Chondrocyte (in vitro differentiated cells): ENCODE measurements at regions not wholly inside any gene's neighbourhood (a gene's known extent, or its start where the extent isn't known, plus 50 kb on each side); places are given as distances from the start of the nearest gene placed in this dataset.
A peak's percentile ranks its signal among the peaks of the same experiment; 100 is the strongest.
"Not testable (repeated sequence)": the region's sequence is repeated elsewhere in the genome, so short reads cannot be mapped to it uniquely, and the experiment has no call there.

Experiments used
- DNase-seq: peaks from one replicate; pipeline ENCODE4 v3.0.0; 2021; ENCODE audit warnings: mixed read lengths, low spot score
- H3K27ac Mint-ChIP-seq: one replicate; pipeline ENCODE4 v1.8.0; 2021; ENCODE audit warnings: mild to moderate bottlenecking, moderate library complexity, mixed read lengths; ENCODE audit not compliant: unreplicated experiment
- H3K27me3 Mint-ChIP-seq: 2 replicates; pipeline ENCODE4 v1.8.0; 2021; ENCODE audit warnings: low read depth, mixed read lengths
- H3K36me3 Mint-ChIP-seq: 2 replicates; pipeline ENCODE4 v1.8.0; 2021; ENCODE audit warnings: low read depth, mixed read lengths
- H3K4me1 Mint-ChIP-seq: 2 replicates; pipeline ENCODE4 v1.8.0; 2021; ENCODE audit warnings: low read depth, mild to moderate bottlenecking, mixed read lengths
- H3K4me3 Mint-ChIP-seq: one replicate; pipeline ENCODE4 v1.8.0; 2021; ENCODE audit warnings: mild to moderate bottlenecking, moderate library complexity, mixed read lengths; ENCODE audit not compliant: unreplicated experiment
- H3K9me3 Mint-ChIP-seq: 2 replicates; pipeline ENCODE4 v1.8.0; 2021; ENCODE audit warnings: low read depth, mixed read lengths
- TF ChIP-seq, protein P1 (sequence below): fragments of 200-600 bp; sonication (generic); IDR thresholded peaks from 2 replicates; pipeline ENCODE4 v1.5.0; 2021; ENCODE audit warnings: antibody characterized with exemption, mild to moderate bottlenecking, moderate library complexity

DNA sequence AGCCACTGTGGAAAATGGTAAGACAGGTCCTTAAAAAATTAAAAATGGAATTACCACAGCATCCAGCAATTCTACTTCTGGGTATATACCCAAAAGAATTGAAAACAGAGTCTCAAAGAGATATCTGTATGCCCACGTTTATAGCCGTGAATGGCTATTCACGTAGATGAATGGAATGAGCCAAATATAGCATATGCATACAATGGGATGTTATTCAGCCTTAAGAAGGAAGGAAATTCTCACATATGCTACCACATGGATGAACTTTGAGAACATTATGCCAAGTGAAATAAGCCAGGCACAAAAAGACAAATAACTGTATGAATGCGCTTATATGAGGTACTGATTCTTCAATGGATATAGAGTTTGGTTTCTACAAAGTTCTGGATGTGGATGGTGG, 134.5 kb upstream of the KCNE2 start:
- DNase-seq, result no peak

DNA sequence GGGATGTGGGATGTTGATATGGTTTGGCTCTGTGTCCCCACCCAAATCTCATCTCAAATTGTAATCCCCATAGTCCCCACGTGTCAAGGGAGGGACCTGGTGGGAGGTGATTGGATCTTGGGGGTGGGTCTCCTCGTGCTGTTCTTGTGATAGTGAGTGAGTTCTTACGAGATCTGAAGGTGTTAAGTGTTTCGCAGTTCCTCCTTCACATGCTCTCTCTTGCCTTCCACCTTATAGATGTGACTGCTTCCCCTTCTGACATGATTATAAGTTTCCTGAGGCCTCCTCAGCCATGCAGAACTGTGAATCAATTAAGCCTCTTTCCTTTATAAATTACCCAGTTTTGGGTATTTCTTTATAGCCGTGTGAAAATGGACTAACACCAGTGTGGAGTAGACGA, 130.1 kb upstream of the KCNE2 start:
- H3K27ac Mint-ChIP-seq, H3K4me3 Mint-ChIP-seq, H3K4me1 Mint-ChIP-seq, H3K27me3 Mint-ChIP-seq, H3K9me3 Mint-ChIP-seq, DNase-seq, H3K36me3 Mint-ChIP-seq: not testable (repeated sequence)

More for the DNA sequence above, 134.5 kb upstream of the KCNE2 start:
- Mint-ChIP-seq H3K4me3 (no peak overlapping the region), H3K9me3 (no peaks in the 10 kb centered on the region), H3K4me1 (no peaks in the 10 kb centered on the region), H3K27ac (no peak overlapping the region), H3K36me3 (no peaks in the 10 kb centered on the region), H3K27me3 (no peaks in the 10 kb centered on the region)
- TF ChIP-seq, protein P1, sequence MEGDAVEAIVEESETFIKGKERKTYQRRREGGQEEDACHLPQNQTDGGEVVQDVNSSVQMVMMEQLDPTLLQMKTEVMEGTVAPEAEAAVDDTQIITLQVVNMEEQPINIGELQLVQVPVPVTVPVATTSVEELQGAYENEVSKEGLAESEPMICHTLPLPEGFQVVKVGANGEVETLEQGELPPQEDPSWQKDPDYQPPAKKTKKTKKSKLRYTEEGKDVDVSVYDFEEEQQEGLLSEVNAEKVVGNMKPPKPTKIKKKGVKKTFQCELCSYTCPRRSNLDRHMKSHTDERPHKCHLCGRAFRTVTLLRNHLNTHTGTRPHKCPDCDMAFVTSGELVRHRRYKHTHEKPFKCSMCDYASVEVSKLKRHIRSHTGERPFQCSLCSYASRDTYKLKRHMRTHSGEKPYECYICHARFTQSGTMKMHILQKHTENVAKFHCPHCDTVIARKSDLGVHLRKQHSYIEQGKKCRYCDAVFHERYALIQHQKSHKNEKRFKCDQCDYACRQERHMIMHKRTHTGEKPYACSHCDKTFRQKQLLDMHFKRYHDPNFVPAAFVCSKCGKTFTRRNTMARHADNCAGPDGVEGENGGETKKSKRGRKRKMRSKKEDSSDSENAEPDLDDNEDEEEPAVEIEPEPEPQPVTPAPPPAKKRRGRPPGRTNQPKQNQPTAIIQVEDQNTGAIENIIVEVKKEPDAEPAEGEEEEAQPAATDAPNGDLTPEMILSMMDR, result no peak

GRCh38 chr21:34235514-34235913, 128.3 kb upstream of the KCNE2 start:
- TF ChIP-seq, protein P1, result no peak
- Mint-ChIP-seq H3K9me3 (peaks cover 7% of the 10 kb centered on the region), H3K4me3 (no peak overlapping the region), H3K36me3 (peaks cover 2% of the 10 kb centered on the region), H3K27ac (no peak overlapping the region), H3K4me1 (peaks cover 4% of the 10 kb centered on the region), H3K27me3 (no peaks in the 10 kb centered on the region)
- no peak for DNase-seq

GRCh38 chr21:34242973-34243372, 120.8 kb upstream of the KCNE2 start:
- H3K36me3 Mint-ChIP-seq, result no peaks in the 10 kb centered on the region
- DNase-seq, result no peak
- H3K4me1 Mint-ChIP-seq, result no peaks in the 10 kb centered on the region
- TF ChIP-seq, protein P1, result no peak
- no peak overlapping the region for H3K27ac Mint-ChIP-seq
- H3K4me3 Mint-ChIP-seq, result no peak overlapping the region
- H3K9me3 Mint-ChIP-seq, result peaks cover 10% of the 10 kb centered on the region
- no peaks in the 10 kb centered on the region for H3K27me3 Mint-ChIP-seq

DNA sequence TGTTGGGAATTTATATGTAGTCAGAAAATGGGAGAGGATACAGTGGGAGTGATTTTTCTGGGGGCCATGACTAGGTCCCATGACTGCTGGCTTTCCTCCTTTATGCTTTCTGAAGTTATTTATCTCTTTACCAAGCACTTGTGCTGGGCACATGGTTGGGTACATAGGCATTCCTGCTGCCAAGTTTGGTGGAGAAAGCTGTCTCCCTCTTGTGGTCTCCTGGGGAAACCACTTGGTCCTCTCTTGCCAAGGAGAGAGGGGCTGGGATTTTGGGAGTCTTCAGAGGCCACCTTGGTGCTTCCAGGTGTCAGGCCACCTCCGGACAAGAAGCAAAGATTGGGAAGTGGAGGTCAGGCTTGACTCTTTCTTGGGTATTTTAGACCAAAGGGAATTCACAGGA, 120.2 kb upstream of the KCNE2 start:
- Mint-ChIP-seq H3K9me3 (peaks cover 14% of the 10 kb centered on the region), H3K4me1 (no peaks in the 10 kb centered on the region), H3K27me3 (no peaks in the 10 kb centered on the region), H3K36me3 (no peaks in the 10 kb centered on the region), H3K4me3 (no peak overlapping the region), H3K27ac (no peak overlapping the region)
- DNase-seq, result no peak
- TF ChIP-seq, protein P1, result peak; percentile 65

- H3K4me3 Mint-ChIP-seq, result no peak overlapping the region
- peaks cover 4% of the 10 kb centered on the region for H3K36me3 Mint-ChIP-seq
- peaks cover 7% of the 10 kb centered on the region for H3K4me1 Mint-ChIP-seq
- H3K27ac Mint-ChIP-seq, result no peak overlapping the region
- DNase-seq, result no peak
- TF ChIP-seq, protein P1, result no peak
- peaks cover 32% of the 10 kb centered on the region for H3K9me3 Mint-ChIP-seq
- H3K27me3 Mint-ChIP-seq, result no peaks in the 10 kb centered on the region
Measured at GRCh38 chr21:34252751-34253150, 111.1 kb upstream of the KCNE2 start.
